HG02885 (cell line): ENCODE measurements at regions not wholly inside any gene's neighbourhood (a gene's known extent, or its start where the extent isn't known, plus 50 kb on each side); places are given as distances from the start of the nearest gene placed in this dataset.

Experiments used
- ATAC-seq: cut with Tn5 transposase; IDR thresholded peaks from one replicate; pipeline ENCODE4 v1.9.1; 2021; ENCODE audit warnings: mild to moderate bottlenecking; ENCODE audit not compliant: unreplicated experiment, poor library complexity

DNA sequence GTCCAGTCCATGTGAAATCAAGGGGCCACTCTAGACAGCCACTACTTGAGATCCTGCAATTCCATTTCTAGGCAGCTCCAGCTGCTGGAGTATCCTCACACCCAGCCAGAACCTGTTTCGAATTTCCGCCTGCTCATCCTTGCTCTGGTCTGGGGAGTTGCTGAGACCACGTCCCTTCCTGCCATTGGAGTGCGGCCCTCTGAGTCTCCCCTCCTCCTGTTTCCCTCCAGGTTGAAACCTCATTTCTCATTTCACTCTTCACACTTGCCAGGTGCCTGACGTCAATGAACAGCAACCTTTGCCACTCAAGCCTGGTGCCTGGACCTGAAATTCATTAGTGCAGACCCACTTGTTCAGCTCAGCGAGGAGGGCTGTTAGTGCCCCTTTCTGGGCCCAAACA is 307.5 kb upstream of the SHH start:
- ATAC-seq = no peak

- ATAC-seq = no peak
These were observed 306.0 kb upstream of the SHH start for GRCh38 chr7:156118248-156118645.

GRCh38 chr7:156117542-156118247 is 305.4 kb upstream of the SHH start:
- ATAC-seq = no peak

GRCh38 chr7:156116514-156117215 is 304.4 kb upstream of the SHH start:
- ATAC-seq = no peak

- ATAC-seq = no peak
These were observed 303.3 kb upstream of the SHH start for GRCh38 chr7:156115582-156115981.

DNA sequence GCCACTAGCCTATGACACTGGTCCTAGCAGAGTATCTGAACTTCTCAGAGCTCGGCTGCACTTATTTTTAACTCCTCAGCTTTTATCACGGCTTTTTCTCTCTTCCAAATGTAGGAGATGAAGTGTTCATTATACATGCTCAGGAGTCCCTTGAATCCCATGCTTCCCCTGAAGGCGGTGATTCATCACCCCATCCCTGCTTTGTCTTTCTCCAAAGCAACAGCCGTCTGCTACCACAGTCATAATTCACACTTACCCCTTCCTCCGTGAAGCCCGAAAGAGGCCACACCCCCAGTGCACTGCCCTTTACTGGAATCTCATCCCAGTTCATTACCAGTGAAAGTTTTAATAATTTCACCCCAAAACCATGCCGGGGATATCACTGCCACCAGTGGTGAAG is 301.5 kb upstream of the SHH start:
- ATAC-seq = no peak

DNA sequence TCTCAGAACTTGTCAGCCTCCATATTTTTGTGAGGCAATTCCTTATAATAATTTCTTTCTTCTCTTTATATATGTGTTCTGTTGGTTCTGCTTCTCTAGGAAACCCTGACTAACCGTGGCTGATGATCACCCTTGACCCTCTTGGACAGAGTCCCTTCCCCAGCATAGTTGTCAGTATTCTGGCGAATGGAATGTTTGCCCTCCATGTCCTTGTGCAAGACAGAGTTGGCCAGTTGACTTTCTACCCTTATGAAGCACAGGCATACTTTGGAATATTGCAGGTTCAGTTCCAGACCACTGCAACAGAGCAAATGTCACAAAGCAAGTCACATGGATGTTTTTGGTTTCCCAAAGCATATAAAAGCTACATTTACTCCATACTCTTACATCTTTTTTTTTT is 297.7 kb upstream of the SHH start:
- ATAC-seq = no peak

GRCh38 chr7:156109076-156109475 is 296.8 kb upstream of the SHH start:
- ATAC-seq = no peak

DNA sequence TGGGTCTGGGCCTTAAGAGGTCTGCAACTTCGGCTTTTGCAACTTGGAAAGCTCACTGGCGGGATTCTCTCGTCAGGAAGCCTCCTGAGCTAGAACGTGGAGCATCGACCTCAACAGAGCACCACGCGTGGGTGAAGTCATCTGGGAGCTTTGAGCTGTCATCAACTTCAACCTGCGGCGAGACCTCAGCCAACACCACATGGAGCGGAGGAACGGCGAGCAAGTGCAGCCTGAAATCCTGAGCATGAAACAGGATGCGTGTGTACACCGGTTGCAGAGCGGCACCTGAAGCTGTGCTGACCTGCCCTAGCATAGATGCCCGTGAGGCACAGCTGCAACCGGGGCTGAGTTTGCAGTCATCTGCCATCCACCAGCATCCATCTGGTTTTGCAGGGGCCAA is 295.7 kb upstream of the SHH start:
- no peak for ATAC-seq

DNA sequence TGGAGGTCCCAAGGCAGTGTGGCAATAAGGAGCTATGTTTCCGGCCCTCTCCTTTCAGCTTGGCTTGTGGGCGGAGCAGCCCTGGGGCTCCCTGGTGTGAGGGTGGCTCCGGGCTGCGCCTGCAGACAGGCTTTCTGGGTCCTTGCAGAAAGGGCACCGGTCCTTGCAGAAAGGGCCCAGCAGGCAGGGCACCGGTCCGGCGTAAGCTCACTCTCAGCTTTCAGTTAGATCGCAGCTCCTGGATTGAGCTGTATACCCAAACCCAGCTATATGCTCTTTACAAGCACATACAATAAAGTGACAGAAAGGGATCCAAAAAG is 293.8 kb upstream of the SHH start:
- ATAC-seq = no peak

GRCh38 chr7:156105337-156106106 is 293.3 kb upstream of the SHH start:
- ATAC-seq = no peak

- ATAC-seq = no peak
These were observed 292.5 kb upstream of the SHH start for GRCh38 chr7:156104501-156105336.

GRCh38 chr7:156102267-156102666 is 290.0 kb upstream of the SHH start:
- no peak for ATAC-seq

GRCh38 chr7:156101355-156101754 is 289.1 kb upstream of the SHH start:
- ATAC-seq = no peak

GRCh38 chr7:156100086-156100485 is 287.8 kb upstream of the SHH start:
- ATAC-seq = no peak

DNA sequence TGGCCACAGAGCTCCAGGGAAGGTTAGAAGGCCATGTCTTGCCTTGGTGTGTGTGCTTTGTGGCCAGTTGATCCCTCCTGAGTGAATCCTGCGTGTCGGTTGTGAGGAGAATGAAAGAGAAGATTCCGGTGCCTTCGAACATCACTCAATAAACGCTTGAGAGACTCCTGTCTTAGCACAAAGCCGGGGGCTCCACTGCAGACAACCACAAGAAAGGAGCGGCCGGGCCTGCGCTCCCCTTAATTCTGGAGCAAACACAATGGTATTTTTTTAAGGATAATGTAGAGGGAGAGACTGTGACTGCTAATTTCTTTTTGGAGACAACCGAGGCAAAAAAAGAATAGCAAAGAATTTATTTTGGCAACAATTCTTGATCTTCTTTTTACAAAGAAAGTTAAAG is 286.8 kb upstream of the SHH start:
- no peak for ATAC-seq

GRCh38 chr7:156096771-156097538 is 284.7 kb upstream of the SHH start:
- ATAC-seq = no peak

DNA sequence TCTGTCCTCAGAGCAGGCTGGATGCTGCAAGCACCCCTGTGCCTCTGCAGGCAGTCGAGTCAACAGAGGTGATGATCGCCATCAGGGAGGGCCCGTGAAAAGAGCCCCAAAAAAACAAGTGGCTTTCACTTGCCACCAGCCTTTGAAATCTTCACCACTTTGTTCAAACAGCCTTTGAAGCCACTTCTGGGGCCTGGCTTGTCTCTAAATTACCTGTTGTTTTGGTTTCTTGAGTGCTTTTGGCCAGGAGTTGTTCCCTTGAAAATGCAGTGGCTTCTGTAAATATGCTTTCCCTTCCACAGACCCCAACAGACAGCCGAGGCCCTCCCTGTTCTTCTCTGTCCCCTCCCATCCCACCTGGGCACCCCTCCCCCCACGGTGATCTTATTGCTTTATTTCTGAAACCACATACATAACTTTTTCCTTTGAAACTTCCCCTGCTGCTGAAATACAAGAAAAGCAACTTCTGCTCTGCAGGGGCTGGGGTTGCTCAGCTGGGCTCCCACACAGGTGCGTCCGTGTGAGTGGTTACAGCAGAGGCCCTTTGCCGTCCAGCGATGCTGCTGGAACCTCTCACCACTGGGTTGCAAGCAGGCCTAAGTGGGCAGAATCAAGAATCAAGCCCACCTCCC is 283.8 kb upstream of the SHH start:
- no peak for ATAC-seq

GRCh38 chr7:156094350-156095146 is 282.3 kb upstream of the SHH start:
- ATAC-seq = no peak
